ENCODE measurements at regions not wholly inside any gene's neighbourhood (a gene's known extent, or its start where the extent isn't known, plus 50 kb on each side); places are given as distances from the start of the nearest gene placed in this dataset.

DNA sequence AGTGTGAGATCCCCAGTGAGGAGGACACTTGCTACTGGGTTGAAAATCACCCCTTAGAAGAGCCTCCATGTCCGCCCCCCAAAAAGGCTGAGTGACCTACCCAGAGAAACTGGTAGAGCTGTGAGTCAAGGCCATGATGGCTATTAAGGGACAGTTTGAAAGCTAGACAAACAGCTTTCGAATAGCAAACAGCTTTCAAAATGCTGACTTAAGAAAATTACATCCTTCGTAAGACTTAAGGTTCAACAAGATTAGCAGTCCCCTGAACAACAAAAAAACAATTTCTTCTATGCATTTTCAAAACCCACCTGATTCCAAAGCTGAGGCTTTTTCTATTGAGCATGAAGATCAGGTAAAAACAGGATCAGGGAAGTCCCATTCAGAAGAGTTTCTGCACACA, 269.7 kb upstream of the SOX2 start:
- no peak for DNase-seq (ENCODE audit: low spot score)

DNA sequence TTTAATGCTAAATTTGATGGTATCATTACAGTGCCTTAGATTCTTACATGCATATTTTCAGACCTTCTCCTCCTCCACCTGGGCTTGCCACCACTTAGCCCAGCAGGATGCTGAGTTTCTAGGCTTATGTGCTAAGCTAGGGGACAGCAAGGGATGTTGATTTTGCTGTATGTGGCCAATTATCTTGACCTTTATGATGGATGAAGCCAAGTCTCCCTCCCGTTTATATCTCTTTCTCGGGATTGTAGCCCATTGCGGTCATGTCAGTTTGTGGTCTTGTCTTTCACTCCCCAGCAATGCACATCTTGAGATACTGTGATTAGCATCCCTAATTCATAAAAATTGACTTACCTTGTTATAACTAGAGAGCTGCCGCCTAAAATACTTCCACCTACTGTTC, 278.7 kb upstream of the SOX2 start:
- no peak for DNase-seq (ENCODE audit: low spot score)

DNA sequence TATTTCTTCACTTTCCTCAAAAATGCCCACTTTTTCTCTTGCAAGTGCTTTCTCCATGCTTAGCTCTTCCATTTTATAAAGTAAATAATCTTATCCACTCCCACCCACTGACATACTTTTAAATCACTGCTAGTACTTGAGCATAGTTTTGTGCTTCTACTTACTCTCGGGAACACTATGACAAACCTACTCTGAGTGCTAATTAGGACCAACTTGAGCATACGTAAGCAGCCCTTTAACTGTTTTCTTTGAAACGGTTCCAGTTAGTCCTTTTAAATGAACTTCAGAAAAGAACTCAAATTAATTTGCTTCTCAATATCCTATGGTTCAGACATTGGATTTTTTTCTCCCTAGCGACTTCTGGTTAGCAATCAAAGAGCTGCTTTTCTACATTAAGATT, 280.0 kb upstream of the SOX2 start:
- no peak for DNase-seq (ENCODE audit: low spot score)

DNA sequence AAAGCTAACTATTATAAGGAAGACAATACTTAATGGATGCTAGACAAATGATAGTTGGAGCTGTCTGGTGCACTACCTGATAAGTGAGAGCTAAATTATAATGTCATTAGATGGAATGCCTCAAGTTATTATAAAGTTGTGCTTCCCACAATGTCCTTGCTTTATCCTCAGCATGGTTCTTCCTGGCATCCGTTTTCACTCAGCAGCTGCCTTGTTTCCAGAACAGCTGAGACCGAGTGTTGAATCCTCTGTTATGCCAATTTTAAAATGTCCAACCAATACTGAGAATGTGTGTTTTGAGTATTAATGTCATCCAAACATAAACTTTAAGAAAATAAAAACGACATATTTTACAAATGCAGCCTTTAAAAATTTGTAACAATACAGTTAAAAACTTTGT, 286.7 kb upstream of the SOX2 start:
- no peak for DNase-seq (ENCODE audit: low spot score)

DNA sequence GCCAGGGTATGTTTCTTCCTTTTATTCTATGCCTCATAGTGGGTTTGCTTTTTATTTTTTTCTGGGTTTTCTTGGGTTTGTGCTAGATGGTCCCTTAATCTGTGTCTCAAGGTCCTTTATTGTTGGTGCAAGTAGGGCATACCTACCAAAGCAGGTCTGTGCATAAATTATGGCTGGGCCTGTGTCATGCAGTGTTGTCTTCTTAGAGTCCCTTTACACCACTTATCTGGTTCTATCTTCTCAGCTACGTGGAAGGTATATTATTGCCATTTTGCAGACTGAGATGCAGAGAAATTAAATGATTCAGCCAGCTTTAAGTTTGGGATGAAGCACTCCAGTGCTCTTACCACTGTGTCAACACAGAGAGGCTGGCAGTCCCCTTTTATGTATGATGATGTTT, 293.5 kb upstream of the SOX2 start:
- no peak for DNase-seq (ENCODE audit: low spot score)

DNA sequence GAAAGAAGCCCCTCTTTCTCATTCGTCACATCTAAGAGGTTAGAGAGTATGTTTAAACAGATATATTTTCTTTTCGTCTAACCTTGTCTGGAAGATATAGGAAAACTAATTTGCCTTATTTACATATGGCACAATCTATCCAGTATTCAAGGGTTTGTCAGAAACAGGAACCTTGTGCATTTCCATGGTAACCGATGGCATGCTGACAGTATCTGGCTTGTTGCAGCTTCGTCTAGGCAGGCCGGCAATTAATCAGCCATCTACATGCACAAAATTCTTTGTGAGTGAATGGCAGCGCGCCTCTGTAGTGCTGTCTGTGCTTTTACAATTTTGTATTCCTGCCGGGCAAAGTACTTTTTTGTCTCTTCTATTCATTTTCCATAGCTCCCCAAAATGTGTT, 294.0 kb upstream of the SOX2 start:
- no peak for DNase-seq (ENCODE audit: low spot score)

DNA sequence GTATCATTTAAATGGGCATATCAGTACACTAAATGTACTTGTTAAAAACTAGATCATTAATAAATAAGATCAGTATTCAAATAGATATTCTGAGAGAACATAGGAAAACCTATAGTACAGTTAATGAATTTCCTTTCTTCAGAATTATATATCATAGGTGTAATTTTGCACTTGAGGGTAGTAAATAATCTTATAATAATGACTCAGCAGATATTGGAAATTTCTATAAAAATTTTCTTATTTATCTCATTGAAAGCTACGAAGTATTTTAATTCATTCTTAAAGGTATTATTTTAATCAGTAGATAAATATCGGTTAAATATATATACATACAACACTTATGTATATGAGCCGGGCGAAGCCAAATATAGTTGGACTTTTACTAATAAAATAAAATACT, 300.9 kb upstream of the SOX2 start:
- no peak for DNase-seq (ENCODE audit: low spot score)

DNA sequence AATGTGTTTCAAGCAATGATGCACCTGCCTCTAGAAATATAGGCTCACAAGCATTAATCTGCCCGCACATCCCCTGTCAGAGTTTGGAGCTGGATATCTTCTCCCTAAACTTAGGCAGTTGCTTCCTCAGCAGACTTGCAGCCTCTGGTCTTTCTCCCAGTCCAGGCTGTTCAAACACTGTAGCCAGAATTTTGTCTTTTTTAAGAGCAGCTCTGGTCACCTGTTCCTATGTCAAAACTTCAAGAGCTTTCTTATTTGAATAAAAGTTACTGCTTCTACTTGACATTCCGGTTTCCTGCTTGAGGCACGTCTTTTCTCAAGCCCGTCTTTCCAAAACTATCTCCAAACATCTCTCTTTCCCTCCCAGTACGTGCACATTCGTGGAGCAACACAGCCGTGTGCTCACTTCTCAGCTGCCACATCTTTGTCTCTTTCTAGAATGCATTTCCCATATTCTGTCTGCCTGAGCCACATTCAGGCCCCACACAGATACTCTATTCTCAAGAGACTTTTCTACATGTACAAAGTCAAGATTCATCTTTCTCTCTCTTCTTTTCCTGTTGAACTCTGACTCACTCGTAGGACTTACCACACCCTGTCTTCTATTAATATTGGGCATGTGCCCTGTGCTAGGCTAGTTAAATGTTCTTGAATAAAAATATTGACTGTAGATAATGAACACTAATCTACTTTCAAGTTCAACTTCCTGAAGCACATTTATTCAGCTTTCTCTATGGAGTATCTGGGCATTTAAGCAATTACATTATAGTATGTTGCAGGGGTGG, 307.7 kb upstream of the SOX2 start:
- no peak for DNase-seq (ENCODE audit: low spot score)

DNA sequence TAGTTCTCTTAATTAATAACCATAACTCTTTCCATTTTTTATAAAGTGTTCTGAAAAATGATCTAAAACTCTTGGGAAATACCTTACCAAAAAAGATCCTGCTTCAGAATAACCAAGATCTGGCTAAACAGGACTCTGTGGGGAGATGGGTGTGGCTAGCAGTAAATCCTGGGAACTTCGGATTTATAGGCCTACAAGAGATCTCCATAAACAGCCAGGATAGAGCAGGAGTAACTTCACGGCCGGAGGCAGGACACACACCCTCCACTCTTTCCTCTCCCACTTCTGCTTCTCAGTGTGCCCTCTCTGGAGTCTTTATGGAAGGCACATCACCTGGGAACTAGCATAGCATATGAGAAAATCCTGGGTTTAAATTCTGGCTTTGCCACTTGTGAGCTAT, 309.4 kb upstream of the SOX2 start:
- DNase-seq (ENCODE audit: low spot score) = no peak

DNA sequence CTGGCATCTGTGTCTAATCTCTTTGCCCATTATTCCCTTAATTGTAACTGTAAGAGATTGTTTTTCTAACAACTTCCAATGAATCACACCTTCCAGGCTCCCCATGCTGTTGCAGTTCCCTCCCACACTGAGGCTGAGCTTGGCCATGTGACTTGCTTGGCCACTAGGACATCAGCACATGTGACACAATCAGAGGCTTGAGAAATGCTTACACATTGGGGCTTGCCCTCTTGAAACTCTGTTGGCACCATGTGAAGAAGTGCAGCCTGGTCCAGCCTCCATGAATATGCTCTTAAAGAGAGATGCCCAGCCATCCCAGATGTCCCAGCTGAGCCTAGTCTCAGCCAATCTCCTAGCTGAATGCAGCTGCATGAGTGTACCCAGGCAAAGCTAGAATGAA, 326.8 kb upstream of the SOX2 start:
- DNase-seq (ENCODE audit: low spot score) = no peak

DNA sequence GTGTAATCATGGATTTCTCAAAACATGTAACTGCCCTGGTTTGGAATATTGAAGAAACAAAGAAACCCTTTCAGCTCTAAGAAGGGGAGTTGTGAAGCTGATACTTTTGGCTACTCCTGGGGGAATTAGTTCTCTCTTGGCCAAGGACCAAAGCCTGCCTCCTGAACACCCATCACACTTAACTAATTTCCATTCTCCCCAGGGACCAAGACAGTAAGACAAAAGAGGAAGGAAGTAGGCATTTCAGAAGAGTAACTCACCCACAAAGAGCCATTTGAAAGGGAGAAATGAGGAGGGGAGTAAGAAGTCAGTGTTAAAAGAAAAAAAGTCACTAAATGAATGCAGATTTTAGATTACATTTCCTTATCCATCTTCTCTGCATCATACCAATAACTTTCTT, 328.0 kb upstream of the SOX2 start:
- no peak for DNase-seq (ENCODE audit: low spot score)

DNA sequence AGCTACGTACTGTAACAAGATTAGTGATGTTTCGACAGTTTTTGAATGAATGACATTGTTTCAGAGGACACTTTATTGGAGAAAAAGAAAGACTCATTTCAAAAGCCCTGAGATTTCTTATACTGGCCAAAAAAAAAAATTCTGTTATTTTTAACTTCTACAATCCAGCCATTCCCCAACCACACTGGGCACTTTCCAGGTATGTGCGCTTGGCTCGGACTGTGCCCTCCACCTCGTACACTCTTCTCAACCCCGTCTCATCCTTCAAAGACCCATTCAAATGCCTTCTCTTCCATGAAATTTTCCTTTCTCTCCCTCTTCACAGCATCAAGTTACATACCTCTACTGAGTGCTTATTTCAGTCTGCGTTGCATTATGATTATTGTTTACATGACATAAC, 328.5 kb upstream of the SOX2 start:
- no peak for DNase-seq (ENCODE audit: low spot score)

DNA sequence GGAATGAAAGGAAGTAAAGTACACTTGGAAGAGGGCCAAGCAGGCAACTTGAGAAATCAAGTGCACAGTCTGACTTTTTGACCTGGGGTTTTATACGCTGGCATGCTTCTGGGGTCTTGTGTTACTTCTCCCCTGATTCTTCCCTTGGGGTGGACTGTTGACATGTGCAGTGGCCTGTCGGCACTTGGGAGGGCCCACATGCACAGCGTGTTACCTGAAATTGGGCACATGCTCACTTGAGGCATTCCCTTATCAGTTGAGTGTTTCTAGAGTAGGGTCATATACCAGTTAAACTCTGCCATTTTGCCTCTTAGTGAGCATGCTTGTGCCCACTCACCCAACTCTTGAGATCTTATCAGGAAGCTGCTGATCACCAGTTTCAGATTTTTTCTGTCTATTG, 329.1 kb upstream of the SOX2 start:
- no peak for DNase-seq (ENCODE audit: low spot score)

DNA sequence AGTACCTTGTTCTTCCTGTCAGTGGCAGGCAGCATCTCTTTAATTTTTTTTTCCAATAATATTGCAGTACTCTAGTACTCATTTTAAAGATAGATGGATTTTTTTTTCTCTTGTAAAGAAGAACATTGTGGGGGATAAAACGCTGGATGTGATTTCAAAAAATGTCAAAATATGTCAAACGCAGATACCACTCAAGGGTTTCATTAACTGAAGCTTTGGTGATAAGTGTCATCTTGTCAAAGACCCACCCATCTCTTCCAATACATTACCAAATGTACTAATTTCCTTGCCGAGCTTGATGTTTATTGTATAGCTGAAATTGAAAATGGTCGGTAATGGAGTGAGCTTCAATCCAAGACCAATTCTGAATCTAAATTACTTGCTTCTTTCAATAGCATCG, 332.4 kb upstream of the SOX2 start:
- no peak for DNase-seq (ENCODE audit: low spot score)

DNA sequence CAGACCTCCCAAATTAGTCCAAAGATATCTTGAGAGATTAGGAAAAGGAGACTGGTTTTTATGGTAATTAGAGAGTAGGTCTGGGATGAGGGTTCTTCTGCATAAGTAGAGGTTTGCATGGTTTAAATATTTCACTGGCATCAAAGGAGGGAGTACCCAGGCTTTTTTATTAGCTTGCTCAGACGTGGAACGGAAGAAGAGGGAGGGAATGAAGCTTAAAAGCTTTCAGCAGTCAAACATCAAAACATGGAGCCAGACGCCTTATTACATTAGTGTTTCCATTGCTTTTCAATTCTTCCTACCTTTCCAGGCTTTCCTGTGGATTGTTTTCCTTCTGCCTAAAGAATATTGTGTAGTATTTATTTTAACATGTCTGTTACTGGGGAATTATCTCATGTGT, 342.1 kb upstream of the SOX2 start:
- no peak for DNase-seq (ENCODE audit: low spot score)

DNA sequence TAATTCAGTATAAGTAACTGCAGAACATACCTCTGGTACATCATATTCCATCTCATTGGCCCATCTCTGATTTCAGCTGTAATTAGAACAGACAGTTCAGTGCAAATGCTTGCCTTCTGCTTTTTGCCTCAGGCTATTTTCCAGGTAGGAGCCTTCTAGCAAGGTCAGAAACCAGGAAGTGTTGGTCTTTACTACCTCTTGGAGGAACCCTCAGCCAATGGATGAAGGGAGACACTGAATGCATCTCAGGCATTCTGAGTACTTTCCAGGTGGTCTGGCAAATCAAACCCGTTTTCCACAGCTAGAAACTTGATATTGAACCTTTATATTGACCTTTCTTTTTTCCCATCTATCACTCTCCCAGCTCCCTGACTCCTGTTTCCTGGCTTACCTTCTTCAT, 348.5 kb upstream of the SOX2 start:
- DNase-seq (ENCODE audit: low spot score) = no peak

DNA sequence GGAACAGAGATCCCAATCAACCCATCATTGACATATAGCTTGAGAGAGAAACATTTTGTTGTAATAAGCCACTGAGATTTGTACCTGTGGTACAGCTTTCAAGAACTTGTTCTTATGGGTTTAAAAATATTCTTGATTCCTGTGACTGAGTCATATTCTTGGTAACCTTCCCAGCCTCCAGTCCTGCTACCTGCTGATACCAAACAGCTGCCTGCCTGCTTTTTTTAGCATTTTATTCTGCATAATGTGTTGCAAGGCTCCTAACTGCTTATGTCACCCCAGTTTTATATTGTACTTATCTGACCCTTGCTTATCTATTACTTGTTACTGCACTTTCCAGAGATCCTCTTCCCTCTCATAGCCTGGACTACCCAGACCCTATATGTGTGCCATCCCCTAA, 349.3 kb upstream of the SOX2 start:
- DNase-seq (ENCODE audit: low spot score) = no peak

DNA sequence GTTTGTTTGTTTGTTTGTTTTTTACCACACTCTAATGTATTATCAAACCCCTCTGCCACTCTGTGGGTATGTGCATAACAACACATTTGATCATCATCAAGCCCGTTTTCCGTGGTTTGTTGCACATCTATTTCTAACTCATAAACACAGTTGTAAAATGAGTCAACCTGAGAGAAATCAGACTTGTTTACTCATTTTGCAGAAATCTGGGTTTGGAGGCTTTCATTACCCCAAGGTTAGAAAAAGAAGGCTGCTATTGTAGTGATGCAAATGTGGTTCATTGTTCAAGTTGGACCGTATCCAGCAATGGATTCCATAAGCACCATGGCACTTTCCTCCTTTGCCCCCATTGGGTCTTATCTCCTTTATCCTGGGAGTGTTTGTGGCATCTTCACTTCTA, 353.2 kb upstream of the SOX2 start:
- DNase-seq (ENCODE audit: low spot score) = no peak

DNA sequence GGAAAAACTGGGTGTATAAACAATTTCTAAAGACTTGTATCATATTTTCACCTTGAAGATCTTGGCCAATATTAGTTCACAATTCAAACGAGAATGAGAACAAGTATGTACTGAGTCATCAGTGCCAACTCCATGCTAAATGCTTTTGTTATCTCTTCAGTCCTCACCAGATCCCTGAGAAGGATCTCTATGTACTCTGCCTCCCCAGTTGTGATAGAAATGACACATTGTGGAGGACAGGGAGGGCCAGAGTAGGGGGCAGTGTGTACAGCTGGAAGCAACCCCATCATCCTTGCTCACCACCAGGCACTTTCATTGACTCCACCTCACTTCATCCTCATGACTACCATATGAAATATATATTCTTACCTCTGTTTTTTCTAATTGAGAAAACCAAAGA, 353.7 kb upstream of the SOX2 start:
- DNase-seq (ENCODE audit: low spot score) = no peak

DNA sequence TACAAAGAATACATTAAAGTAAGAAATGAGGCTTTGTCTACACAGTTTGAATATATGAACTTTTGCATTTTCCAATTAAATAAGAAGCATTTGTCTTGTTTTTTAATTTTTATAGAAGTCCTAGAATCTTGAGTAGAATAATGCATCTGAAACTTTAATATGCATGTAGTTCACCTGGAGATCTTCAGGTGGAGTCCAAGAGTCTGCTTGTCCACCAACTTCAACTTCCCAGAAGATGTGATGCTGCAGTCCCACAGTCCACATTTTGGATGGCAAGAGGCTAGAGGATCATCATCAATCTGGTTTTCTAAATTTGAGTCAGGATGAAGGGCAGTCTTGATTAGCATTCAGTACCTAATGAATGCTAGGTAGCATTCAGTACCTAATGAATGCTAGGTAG, 357.6 kb upstream of the SOX2 start:
- DNase-seq (ENCODE audit: low spot score) = no peak

DNA sequence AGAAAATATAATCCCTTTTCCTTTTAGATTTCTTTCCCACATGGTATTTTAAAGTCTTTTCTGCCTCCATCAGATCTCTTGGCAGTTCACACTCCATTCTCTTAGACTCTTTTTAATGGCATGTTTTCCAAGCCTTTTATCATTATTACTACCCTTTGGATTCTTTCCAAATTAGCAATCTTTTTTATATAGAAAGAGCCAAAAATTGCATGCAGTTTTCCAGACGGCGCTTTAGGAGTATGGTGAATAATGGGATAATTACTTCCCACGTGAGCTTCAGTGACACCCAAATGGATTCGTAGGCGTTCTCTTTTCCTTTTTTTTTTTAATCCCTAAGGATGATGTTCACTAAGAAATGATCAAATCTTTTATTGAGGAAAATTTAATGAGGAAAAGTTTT, 354.8 kb upstream of the DNAJC19 start:
- DNase-seq (ENCODE audit: low spot score) = no peak

DNA sequence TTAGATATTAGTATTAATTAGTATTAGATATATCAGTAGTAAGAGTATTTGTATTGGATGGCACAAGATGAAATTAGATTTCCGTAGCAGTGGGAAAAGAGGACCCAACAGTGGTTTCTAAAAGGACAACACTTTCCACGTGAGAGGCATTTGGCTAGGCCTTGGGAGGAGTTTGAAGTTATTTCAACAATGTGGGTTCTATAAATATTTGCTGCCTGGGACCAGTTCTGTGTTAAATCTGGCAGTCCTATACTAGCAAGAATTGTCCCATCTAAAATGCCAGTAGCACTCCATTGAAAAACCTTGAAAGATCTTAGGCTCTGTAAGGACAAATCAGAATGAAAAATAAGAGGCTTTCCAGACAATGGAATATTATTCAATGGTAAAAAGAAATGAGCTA, 347.1 kb upstream of the DNAJC19 start:
- DNase-seq (ENCODE audit: low spot score) = no peak

DNA sequence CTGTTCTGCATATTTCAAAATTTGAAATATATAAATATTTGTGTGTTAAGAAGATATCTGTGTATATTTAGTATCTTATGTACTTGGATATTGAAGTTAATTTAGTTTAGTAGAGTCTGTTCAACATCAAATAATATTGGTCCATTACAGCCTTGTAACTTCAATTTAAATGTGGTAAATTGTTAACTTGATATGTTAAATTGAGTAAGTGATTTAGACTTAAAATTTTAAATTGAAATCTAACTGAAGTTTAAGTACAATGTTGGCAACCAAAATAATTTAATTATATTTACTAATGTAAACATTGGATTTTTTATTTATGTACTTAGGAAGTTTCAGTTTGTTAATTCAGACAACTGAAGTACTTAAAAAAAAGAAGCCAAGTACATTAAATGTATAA, 343.9 kb upstream of the DNAJC19 start:
- DNase-seq (ENCODE audit: low spot score) = no peak

DNA sequence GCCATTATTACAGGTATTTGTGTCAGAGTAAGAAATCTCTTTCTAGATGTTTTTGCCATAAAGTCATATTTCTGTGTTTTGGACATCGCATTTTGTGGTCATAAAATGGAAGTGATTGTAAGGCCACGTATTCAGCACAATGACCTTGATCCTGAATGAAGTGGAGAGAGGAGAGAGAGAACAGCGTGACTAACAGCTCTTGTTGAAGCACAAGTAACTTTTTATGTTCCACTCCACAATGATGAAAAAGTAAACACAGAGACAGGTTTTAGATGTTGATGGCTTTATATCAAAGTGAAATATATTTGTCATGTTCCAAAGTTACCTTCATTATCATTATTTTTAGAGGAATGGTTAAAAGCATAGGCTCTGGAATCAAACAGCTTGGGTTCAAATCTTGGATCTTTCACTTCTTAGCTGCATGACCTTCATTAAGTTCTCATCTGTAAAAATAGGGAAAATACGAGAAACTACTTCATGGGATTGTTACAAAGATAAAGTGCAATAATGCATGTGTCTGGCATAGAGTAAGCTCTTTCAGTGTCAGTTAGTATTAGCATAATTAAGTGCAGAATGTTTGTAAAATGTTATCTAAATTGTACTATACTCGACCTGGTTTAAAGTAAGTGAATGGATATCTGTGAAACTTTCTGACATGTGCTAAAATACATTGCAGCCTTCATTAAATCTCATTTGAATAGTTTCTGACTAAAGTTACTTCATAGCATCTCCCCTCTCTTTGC, 341.5 kb upstream of the DNAJC19 start:
- DNase-seq (ENCODE audit: low spot score) = no peak

Data from AG08396 (cell line).